GM21381 (cell line): ENCODE measurements at regions not wholly inside any gene's neighbourhood (a gene's known extent, or its start where the extent isn't known, plus 50 kb on each side); places are given as distances from the start of the nearest gene placed in this dataset.
"Not testable (repeated sequence)": the region's sequence is repeated elsewhere in the genome, so short reads cannot be mapped to it uniquely, and the experiment has no call there.

Source experiments
- ATAC-seq: cut with Tn5 transposase; IDR thresholded peaks from one replicate; pipeline ENCODE4 v1.9.1; 2021; ENCODE audit warnings: mild to moderate bottlenecking, moderate library complexity; ENCODE audit not compliant: unreplicated experiment

GRCh38 chr7:81296726-81297125 is 377.9 kb upstream of the SEMA3C start:
- ATAC-seq = no peak

DNA sequence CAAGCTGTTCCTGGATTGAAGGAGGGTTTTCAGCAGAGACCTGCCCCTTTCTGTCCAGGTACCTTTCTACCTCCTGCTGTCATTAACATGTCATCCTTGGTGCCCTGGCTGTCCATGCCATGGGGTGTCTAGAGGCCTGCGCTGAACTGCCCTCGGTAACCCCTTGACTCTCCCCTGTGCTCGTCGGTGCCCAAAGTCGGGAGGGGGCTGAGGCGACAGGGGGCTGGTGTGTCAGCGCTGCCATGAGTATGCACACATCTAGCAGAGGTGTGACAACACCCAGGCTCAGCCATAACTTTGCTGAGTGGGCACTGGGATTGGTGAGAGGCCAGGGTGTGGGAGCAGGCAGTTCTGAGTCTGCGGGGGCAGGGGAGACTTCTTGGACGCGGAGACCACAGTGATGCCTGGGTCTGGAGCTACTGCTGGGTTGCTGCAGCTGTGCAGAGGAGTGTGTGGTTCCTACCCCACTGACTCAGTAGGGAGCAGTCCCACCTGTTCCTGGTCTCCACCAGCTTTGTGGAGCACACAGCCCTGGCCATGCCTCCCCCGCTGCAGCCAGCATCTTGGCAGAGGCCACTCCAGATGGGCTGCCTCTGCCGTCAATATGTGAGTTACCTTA is 376.2 kb upstream of the SEMA3C start:
- no peak for ATAC-seq

GRCh38 chr7:81293806-81294205 is 375.0 kb upstream of the SEMA3C start:
- ATAC-seq = no peak

DNA sequence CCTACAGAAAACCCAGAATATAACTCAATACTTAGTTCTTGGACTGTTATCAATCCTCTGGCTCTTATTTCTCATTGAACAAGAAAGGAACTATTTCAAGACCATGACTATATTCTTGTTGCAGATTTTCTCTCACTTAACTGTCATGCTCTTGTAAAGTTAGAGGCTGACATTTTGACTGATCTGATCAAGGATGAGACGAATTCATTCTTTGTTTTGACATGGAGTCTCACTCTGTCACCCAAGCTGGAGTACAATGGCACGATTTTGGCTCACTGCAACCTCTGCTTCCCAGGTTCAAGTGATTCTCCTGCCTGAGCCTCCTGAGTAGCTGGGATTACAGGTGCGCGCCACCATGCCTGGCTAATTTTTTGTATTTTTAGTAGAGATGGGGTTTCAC is 367.9 kb upstream of the SEMA3C start:
- not testable (repeated sequence) for ATAC-seq

GRCh38 chr7:81285142-81285871 is 366.5 kb upstream of the SEMA3C start:
- ATAC-seq = no peak

DNA sequence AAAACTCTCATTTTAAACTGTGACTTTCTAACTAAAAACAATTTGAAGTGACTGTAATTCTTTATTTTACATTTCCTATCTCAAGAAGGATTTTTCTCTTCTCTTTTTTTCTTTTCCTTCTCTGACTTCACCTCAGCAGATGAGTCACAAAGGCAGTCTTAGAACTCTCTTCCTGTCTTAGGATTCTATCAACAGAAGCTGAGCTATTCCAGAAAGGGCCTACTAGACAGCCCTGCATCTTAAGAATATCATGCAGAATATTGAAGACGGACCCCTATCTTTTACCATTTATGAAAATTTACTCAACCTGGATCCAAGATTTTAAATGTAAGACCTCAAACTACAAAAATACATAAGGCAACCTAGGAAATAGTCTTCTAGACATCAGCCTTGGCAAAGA is 365.7 kb upstream of the SEMA3C start:
- ATAC-seq = no peak

GRCh38 chr7:81280531-81280930 is 361.7 kb upstream of the SEMA3C start:
- ATAC-seq = no peak

DNA sequence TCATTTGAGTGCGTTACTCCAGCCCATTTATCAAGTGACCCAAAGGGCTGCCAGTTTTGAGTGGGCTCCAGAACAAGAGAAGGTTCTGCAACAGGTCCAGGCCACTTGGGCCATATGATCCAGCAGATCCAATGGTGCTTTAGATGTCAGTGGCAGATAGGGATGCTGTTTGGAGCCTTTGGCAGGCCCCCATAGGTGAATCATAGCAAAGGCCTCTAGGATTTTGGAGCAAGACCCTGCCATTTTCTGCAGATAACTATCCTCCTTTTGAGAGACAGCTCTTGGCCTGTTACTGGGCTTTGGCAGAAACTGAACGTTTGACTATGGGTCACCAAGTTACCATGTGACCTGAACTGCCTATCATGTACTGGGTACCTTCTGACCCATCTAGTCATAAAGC is 358.8 kb upstream of the SEMA3C start:
- no peak for ATAC-seq

DNA sequence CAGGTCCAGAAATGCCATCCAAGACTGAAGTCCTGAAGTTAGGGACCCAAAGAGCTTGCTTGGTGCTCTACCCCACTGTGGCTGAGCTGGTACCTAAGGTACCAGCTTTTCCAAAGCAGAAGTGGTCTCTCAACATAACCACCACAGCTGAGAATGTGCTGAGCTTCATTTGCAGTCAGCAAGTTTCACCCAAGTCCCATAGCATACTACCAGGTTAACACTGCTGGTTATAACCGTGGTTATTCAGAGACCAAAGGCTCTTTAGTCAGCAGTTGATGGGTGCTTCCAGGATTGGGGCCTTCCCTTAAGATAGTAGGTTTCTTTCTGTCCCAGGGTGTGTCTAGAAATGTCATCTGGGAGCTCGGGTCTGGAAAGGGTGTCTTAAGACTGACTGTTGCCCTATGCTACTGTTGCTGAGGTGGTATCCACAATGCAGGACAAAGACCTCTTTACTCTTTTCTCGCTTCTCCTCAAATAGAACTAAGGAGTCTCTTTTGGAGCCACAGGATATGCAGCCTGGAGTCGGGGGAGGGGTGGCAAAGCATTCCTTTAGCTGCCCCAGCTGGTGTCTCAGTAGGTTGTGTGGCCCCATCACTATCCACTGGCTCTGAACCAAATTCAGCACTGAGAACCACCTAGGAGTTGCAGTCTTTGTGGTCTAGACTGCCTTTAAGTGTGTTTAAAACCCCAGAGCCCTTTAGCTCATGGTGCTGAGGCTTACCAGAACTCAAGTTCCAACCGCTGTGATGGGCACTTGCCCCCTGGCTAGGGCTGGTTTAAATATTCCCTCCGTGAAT is 354.9 kb upstream of the SEMA3C start:
- no peak for ATAC-seq

DNA sequence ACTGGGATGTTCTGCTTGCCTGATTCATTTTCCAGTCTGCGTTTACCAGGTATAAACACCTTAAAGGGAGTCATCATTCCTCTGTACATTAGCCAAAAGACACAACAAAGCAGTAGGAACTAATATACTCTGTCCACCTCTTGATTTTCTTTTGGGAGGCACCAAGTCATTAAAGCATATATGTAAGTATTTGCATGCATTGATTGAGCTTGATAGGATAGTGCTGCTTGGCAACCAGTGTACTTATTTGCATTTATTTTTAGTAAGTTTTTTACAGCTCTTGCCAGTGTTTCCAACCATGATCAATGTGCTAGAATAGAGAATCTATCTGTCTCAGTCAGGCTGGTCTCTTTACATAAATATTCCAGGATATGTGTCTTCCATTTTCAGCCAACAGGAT is 353.3 kb upstream of the SEMA3C start:
- no peak for ATAC-seq

- no peak for ATAC-seq
These were observed 349.7 kb upstream of the SEMA3C start for GRCh38 chr7:81268551-81268950.

DNA sequence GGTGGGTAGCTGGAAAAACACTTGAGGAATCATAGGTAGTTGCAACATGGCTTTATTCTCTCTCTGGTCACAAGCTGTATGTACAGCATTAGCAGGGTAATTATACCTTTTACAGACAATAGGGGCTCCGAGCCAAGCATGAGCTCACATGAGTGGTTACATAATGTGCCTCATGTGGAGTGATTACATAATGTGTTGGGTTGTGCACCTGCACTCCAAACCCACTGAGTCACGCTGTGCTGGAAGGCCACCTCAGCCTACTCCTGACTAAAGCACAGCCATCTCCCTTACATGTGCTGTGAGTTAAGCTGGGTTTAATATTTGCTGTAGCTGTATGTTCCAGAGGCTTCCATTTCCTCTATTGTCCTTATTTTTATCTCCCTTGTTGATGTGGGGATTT is 348.7 kb upstream of the SEMA3C start:
- no peak for ATAC-seq

DNA sequence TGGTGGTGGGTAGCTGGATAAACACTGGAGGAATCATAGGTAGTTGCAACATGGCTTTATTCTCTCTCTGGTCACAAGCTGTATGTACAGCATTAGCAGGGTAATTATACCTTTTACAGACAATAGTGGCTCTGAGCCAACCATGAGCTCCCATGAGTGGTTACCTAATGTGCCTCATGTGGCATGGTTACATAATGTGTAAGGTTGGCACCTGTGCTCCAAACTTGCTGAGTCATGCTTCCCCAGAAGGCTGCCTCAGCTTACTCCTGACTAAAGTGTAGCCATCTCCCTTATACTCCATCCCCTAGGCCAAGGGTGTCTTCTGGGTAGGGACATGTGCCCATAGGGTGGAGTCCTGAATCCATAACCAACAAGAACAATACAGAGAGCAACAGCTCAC is 345.3 kb upstream of the SEMA3C start:
- ATAC-seq = no peak

DNA sequence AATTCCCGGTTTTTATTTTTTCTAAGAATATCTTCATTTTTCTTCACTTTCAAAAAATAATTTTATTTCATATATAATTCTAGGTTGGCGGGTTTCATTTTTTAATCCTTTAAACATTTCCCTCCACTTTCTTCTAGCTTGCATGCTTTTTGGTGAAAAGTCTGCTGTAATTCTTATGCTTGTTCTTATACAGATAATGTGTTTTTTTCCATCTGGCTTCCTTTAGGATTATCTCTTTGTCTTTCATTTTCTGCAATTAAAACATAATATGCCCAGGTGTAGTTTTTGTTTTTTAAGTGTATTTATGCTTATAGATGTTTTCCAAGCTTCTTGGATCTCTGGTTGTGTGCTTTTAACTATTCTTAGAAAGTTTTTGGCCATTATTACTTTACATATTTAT is 341.3 kb upstream of the SEMA3C start:
- no peak for ATAC-seq

GRCh38 chr7:81256991-81257390 is 338.1 kb upstream of the SEMA3C start:
- ATAC-seq = no peak

DNA sequence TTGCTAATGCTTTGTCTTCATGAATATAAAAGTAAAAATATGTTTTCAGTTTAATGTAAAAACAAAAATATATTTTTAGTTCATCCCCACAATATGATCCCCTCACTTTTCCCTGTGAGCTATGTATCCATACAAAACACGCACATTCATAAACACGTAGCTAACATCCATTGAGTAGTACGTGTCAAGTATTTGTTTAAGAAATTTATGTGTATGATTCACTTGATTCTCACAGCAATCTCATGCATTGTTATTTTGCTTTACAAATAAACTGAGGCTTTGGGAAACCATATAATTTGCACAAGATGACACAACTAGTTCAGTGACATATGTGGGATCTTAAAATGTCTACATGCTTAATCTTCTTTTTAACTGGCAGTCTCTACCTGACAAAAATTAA is 329.6 kb upstream of the SEMA3C start:
- no peak for ATAC-seq

GRCh38 chr7:81247364-81247763 is 328.5 kb upstream of the SEMA3C start:
- ATAC-seq = not testable (repeated sequence)

DNA sequence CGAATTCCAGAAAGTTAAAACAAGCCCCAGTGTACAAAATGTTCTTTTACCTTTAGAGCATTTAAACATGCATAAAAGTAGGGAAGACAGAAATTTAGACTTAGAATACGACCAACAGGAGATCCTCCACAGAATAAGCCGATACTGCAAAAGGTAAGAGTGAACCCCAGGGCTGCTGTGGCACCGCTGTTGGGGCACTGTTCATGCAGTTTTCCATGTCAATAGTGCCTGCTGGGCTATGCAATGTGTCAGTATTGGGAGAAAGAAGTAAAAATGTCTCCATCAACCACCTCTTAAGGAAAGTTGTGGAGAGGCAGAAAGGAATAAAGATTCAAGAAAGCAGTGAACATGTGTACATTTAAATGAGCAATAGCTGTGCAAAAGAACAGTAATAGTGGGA is 326.5 kb upstream of the SEMA3C start:
- ATAC-seq = no peak

- ATAC-seq = no peak
These were observed 325.4 kb upstream of the SEMA3C start for GRCh38 chr7:81244224-81244623.

DNA sequence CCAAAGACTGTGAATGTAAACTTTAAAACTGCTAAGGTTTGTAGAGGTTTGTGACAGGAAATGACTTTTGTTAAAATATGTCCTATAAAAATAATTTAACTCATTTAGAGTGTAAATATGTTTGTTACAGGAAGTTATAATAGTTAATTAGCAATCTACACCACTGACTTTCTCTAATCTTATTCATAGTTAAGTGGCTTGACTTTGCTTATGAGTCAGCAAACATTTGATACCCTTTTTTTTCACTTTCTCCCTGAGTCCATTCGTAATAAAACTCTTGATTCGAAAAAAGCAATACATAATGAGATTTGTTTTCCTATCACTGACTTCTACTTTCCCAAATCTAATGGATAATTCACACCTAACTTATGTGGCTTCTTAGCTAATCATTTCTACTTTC is 317.7 kb upstream of the SEMA3C start:
- no peak for ATAC-seq

DNA sequence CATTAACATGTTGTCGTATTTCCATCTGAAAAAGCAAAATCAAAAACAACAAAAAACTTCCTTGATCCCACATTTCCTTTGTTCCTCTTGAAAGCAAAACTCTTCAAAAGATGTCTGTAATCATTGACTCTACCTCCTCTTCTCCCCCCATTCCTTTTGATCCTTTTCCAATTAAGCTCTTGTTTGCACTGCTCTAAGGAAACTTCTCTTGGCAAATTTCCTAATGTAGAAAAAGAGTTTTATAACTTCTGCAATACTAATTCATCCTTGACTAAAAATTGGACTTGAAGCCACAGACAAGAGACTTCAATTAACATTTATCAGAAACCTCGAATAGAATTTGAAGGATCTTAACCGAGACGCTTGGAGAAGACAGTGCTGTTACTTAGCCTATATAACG is 317.1 kb upstream of the SEMA3C start:
- ATAC-seq = no peak

- ATAC-seq = no peak
These were observed 316.0 kb upstream of the SEMA3C start for GRCh38 chr7:81234896-81235295.
